HUDEP-2 (cell line): ENCODE measurements at regions not wholly inside any gene's neighbourhood (a gene's known extent, or its start where the extent isn't known, plus 50 kb on each side); places are given as distances from the start of the nearest gene placed in this dataset.

Experiments
- DNase-seq, 76 experiments: peaks; one replicate each; lab custom pipeline; 2025; ENCODE audit not compliant: unreplicated experiment in 76 of 76; lab: John Stamatoyannopoulos, UW

GRCh38 chr4:19807505-19807904 lies 444.2 kb upstream of the SLIT2 start:
- DNase-seq = no peak

DNA sequence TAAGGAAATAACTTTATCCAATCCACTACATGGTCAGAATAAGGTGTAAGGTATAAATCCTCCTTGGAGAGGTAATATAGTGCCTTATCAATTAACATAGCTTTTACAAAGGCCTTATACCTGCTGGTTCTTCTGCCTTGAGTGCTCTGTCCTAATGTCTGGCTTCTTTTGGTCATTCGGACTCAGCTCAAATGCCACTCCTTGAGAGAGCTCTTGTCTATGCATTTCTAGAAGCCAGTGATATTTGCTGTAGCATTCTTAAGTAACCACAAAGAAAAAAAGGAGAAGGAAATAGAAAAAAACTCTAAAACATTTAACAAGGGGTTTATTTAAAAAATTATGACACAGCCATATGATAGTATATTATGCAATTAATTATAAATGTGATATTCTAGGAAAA lies 444.8 kb upstream of the SLIT2 start:
- no peak for DNase-seq

DNA sequence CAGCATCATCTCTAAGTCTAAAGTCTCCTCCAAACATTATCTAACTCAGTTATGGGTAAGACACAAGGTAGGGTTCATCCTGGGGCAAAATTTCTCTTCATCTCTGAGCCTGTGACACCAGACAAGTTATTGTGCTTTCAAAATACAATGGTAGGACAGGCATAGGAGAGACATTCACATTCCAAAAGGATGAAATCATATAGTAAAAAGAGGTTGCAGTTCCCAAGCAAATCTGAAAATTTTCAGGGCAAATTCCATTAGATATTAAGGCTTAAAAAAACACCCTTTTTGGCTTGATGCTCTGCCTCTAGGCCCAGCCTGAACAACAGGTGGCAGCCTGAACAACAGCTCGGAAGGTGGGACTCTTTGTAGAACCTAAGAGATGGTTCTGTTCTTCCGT lies 448.3 kb upstream of the SLIT2 start:
- DNase-seq = no peak

DNA sequence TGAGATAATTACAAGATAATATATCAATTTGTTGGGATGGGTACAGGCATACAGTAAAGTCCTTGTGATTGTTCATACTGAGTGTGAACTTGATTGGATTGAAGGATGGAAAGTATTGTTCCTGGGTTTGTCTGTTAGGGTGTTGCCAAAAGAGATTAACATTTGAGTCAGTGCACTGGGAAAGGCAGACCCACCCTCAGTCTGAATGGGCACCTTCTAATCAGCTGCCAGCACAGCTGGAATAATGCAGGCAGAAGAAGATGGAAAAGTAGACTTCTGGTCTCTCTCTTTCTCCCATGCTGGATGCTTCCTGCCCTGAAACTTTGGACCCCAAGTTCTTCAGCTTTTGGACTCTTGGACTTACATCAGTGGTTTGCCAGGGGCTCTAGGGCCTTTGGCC lies 457.9 kb upstream of the SLIT2 start:
- no peak for DNase-seq

GRCh38 chr4:19791422-19792123 lies 460.1 kb upstream of the SLIT2 start:
- no peak for DNase-seq

GRCh38 chr4:19786616-19787015 lies 465.1 kb upstream of the SLIT2 start:
- no peak for DNase-seq

DNA sequence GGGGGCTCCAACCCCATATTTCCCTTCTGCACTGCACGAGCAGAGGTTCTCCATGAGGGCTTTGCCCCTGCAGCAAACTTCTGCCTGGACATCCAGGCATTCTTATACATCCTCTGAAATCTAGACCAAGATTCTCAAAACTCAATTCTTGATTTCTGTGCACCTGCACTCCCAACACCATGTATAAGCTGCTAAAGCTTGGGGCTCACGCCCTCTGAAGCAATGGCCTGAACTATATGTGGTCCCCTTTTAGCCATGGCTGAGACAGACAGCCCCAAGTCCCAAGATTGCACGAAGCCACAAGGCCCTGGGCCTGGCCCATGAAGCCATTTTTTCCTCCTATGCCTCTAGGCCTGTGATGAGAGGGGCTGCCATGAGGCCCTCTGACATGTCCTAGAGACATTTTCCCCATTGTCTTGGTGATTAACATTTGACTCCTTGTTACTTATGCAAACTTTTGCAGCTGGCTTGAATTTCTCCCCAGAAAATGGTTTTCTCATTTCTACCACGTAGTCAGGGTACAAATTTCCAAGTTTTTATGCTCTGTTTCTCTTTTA lies 468.0 kb upstream of the SLIT2 start:
- no peak for DNase-seq

- no peak for DNase-seq
These were observed 470.8 kb upstream of the SLIT2 start for GRCh38 chr4:19780871-19781270.

GRCh38 chr4:19776929-19777328 lies 474.8 kb upstream of the SLIT2 start:
- no peak for DNase-seq

DNA sequence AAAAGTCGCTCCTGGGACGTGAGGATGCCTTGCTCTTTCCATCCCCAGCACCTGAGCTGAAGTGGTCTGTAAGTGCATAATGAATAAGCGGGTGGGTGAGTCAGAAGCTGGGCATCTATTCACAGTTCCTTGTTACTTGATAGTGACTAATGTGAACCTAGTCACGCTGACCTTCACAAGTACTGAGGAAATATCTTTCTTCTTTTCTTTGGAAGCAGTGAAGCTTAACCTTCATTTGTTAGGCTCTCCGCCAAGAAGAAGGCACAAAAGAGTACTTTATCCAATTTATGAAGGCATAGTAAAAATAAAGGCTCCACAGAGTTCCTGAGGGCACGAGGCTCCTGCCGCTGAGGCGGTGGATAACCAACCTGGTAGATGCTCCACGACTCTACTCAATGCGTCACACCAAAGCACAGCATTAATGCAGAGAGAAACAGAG lies 475.7 kb upstream of the SLIT2 start:
- DNase-seq = no peak

DNA sequence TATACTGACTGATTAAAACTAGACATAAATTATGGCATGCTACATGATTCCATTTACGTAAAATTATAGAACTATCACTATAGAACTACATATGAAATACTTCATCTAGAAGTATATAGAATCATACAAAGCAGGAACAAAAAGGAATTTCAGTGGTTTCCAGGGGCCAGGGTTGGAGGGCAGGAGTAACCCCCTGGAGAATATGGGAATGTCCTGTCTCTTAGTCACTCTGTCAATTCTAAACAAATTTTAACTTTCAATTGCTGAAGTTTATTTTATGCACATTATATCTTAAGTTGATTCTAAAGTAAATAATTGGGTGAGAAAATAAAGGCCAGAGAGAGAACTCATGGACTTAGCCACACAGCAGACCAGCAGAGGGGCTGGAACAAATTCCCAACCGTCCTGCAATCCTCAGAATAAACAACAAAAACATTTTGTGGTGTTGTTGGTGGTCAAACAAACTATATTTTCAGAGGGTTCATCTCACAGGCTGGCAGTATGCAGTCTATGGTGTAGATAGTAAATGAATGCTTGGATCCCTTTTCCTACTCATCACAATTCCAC lies 476.9 kb upstream of the SLIT2 start:
- no peak for DNase-seq

GRCh38 chr4:19772581-19772980 lies 479.1 kb upstream of the SLIT2 start:
- no peak for DNase-seq

- DNase-seq = no peak
These were observed 495.0 kb upstream of the SLIT2 start for GRCh38 chr4:19756661-19757060.

- no peak for DNase-seq
These were observed 499.1 kb upstream of the SLIT2 start for GRCh38 chr4:19752599-19752998.

DNA sequence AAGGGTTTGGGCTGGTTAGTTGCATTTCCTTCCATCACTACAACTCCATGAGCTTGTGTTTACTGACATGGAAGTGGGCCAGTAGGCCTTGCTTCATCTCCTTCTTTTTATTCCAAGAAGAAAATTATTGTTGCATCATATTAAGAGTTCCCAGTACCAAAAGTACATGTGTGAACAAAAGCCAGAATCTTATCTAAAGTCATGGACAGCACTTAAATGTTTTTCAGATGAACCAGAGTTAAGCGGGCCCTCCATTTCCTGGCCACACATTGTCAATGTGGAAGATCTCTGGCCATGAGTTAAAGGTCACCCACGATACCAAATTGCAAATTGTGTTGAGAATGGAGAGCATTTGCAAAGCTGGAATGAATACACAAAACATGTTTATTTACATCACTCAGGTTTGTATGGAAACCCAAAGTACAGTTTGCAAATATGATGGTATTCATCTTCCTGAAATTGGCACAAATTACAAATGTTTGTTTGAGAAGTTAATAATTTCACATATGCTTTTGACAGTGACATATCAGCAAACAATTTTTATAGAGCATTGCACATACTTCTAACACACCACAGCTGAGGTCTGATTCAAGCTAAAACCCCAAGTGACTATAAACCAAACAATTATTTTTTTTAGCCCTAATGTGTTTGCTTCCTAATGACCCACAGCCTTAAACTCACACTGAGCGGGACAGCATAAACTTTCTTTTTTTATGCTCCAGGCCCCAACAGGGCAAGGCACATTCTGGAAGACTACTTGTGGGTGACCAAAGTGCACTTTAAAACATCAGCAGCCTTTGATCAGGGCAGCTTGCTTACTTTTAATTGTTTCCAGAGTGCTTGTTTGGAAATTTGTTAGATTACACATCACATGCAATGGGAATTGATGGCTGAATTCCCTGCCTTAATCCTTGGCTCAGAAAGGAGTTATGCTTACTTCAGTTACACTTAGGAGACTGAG lies 502.9 kb upstream of the SLIT2 start:
- no peak for DNase-seq

- no peak for DNase-seq
These were observed 505.3 kb upstream of the SLIT2 start for GRCh38 chr4:19746377-19746776.

- no peak for DNase-seq
These were observed 508.5 kb upstream of the SLIT2 start for GRCh38 chr4:19743115-19743638.

GRCh38 chr4:19739101-19739651 lies 512.5 kb upstream of the SLIT2 start:
- no peak for DNase-seq

DNA sequence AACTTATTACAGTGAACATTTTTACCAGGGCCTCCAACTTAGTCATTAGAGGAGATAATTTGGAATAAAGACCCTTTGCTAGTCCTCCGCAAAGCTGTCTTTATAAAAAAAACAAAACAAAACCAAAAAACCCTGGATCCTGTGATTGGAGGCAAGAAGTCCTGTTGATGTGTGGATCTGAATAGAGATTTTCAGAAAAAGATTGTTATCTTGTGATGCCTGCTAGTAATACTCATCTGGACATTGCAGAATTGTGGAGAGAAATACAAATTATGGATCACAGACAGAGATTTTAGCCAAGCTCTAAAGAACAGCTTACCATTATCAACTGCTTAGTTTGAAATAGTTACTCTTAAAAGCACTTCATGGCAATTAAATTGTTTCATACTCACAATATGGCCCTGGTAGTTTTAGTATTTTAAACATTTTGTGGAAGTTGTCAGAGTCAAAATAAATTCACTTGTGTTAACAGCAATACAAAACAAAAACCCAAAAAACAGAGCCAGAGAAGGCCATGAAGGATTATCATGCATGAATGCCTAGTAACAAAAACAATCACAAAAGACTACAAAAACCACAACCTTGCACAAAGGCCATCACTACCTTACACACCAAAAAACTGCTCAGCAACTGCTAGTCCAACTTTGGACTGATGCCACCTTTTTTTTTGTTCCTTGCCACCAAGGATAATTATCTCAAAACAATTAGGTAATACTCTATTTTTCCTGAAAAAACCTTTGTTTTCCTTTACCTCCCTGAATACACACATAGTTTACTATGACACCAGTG lies 514.5 kb upstream of the SLIT2 start:
- no peak for DNase-seq

DNA sequence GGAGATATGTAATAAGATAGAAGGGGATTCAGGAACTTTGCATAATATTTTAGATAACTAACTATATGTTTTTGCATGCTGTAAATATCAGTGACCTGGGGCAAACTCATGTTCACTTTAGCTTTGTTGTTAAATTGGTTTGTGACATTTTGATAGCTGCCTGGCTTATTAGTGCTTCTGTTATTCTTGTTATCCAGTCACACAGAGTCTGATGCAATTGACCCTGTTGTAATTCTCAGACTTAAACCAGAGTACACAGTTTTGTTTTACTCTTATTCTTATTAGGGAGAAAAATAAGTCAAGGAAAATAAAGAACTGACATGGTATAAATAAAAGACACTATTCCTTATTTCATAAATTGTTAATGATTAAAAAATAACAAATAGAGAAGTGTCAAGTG lies 516.7 kb upstream of the SLIT2 start:
- no peak for DNase-seq
